HEK293 (cell line): ENCODE measurements at regions not wholly inside any gene's neighbourhood (a gene's known extent, or its start where the extent isn't known, plus 50 kb on each side); places are given as distances from the start of the nearest gene placed in this dataset.

Experiments
- CTCF ChIA-PET: fragments of 350-600 bp; formaldehyde crosslinking; extraction: SDS; loops from one replicate; lab custom pipeline; 2021; ENCODE audit warnings: antibody characterized with exemption; lab: Yijun Ruan, JAX
- POLR2A ChIA-PET: fragments of 300-600 bp; formaldehyde crosslinking; extraction: SDS; loops from one replicate; lab custom pipeline; 2020; ENCODE audit warnings: antibody characterized with exemption, inconsistent platforms; lab: Yijun Ruan, JAX
- H3K27ac ChIP-seq: fragments of 200-500 bp; sonication (Bioruptor generic); 2 replicates; pipeline ENCODE4 v1.5.1; 2014; ENCODE audit warnings: low read depth, low read length, control low read depth, inconsistent platforms; ENCODE audit errors: extremely low read depth
- H3K36me3 ChIP-seq, 2 experiments: fragments of 200-500 bp in 1 of 2; sonication (Bioruptor generic) in 1 of 2; 1 replicate in 1 of 2; 2 replicates in 1 of 2; pipeline ENCODE4 v1.5.1; 2014 to 2017; ENCODE audit warnings: inconsistent platforms in 2 of 2, low read length in 2 of 2; ENCODE audit not compliant: control insufficient read depth in 2 of 2, insufficient read depth in 1 of 2
- H3K4me1 ChIP-seq: fragments of 200-500 bp; sonication (Bioruptor generic); 2 replicates; pipeline ENCODE4 v1.5.1; 2014; ENCODE audit warnings: mild to moderate bottlenecking, low read length, inconsistent platforms; ENCODE audit not compliant: control insufficient read depth, insufficient read depth
- H3K4me3 ChIP-seq: 2 replicates; pipeline ENCODE4 v1.5.1; 2011; ENCODE audit warnings: low read depth, mild to moderate bottlenecking, control low read depth, low read length, moderate library complexity
- H3K9me3 ChIP-seq: fragments of 200-500 bp; sonication (Bioruptor generic); 2 replicates; pipeline ENCODE4 v1.5.1; 2014; ENCODE audit warnings: low read depth, low read length, inconsistent platforms; ENCODE audit not compliant: control insufficient read depth, insufficient read depth
- MEIS1 ChIP-seq: sonication (generic); formaldehyde crosslinking; IDR thresholded peaks from 2 replicates; pipeline ENCODE4 v1.8.1; 2022; ENCODE audit warnings: missing genetic modification reagents, mild to moderate bottlenecking, borderline replicate concordance
- MYNN ChIP-seq: fragments of 450-650 bp; formaldehyde crosslinking; IDR thresholded peaks from 2 replicates; pipeline ENCODE4 v1.5.1; 2016; ENCODE audit warnings: missing biosample characterization, missing genetic modification characterization, borderline replicate concordance
- MZF1 ChIP-seq: fragments of 450-650 bp; formaldehyde crosslinking; IDR thresholded peaks from 2 replicates; pipeline ENCODE4 v1.5.1; 2017; ENCODE audit warnings: missing biosample characterization, missing genetic modification characterization, borderline replicate concordance
- PRDM1 ChIP-seq: fragments of 450-650 bp; formaldehyde crosslinking; IDR thresholded peaks from 2 replicates; pipeline ENCODE4; 2016; ENCODE audit warnings: missing biosample characterization, missing genetic modification characterization
- PRDM4 ChIP-seq: fragments of 450-650 bp; formaldehyde crosslinking; IDR thresholded peaks from 2 replicates; pipeline ENCODE4 v1.5.1; 2017; ENCODE audit warnings: missing biosample characterization, missing genetic modification characterization
- SP3 ChIP-seq: fragments of 450-650 bp; formaldehyde crosslinking; IDR thresholded peaks from 2 replicates; pipeline ENCODE4 v1.5.1; 2016; ENCODE audit warnings: missing biosample characterization, missing genetic modification characterization
- TCF7L2 ChIP-seq: IDR thresholded peaks from 2 replicates; pipeline ENCODE4 v1.6.1; 2011; ENCODE audit warnings: low read depth, mild to moderate bottlenecking, inconsistent platforms, low read length, moderate library complexity, borderline replicate concordance
- TRIM28 ChIP-seq: IDR thresholded peaks from 2 replicates; pipeline ENCODE4 v1.6.1; 2011; ENCODE audit warnings: low read length, control low read depth, borderline replicate concordance
- YY2 ChIP-seq: fragments of 450-650 bp; formaldehyde crosslinking; IDR thresholded peaks from 2 replicates; pipeline ENCODE4 v1.5.1; 2016; ENCODE audit warnings: missing biosample characterization, missing genetic modification characterization
- ZBTB6 ChIP-seq: fragments of 450-650 bp; formaldehyde crosslinking; IDR thresholded peaks from 2 replicates; pipeline ENCODE4 v1.5.1; 2017; ENCODE audit warnings: missing biosample characterization, missing genetic modification characterization
- ZFP37 ChIP-seq: fragments of 450-650 bp; formaldehyde crosslinking; IDR thresholded peaks from 2 replicates; pipeline ENCODE4 v1.5.1; 2016; ENCODE audit warnings: missing biosample characterization, missing genetic modification characterization
- ZNF112 ChIP-seq: fragments of 450-650 bp; formaldehyde crosslinking; IDR thresholded peaks from 2 replicates; pipeline ENCODE4 v1.5.0; 2017; ENCODE audit warnings: missing biosample characterization, missing genetic modification characterization
- ZNF155 ChIP-seq: fragments of 450-650 bp; formaldehyde crosslinking; IDR thresholded peaks from 2 replicates; pipeline ENCODE4 v1.5.1; 2016; ENCODE audit warnings: missing biosample characterization, missing genetic modification characterization
- ZNF23 ChIP-seq: fragments of 450-650 bp; formaldehyde crosslinking; IDR thresholded peaks from 2 replicates; pipeline ENCODE4 v1.5.1; 2016; ENCODE audit warnings: missing biosample characterization, missing genetic modification characterization, borderline replicate concordance
- ZNF248 ChIP-seq: fragments of 450-650 bp; formaldehyde crosslinking; IDR thresholded peaks from 2 replicates; pipeline ENCODE4 v1.5.1; 2017; ENCODE audit warnings: missing biosample characterization, missing genetic modification characterization
- ZNF311 ChIP-seq: fragments of 450-650 bp; formaldehyde crosslinking; IDR thresholded peaks from 2 replicates; pipeline ENCODE4 v1.5.1; 2017; ENCODE audit warnings: missing biosample characterization, missing genetic modification characterization, borderline replicate concordance
- ZNF416 ChIP-seq: fragments of 450-650 bp; formaldehyde crosslinking; IDR thresholded peaks from 2 replicates; pipeline ENCODE4 v1.5.1; 2016; ENCODE audit warnings: missing biosample characterization, missing genetic modification characterization
- ZNF426 ChIP-seq: fragments of 450-650 bp; formaldehyde crosslinking; IDR thresholded peaks from 2 replicates; pipeline ENCODE4 v1.5.1; 2017; ENCODE audit warnings: missing biosample characterization, missing genetic modification characterization, mild to moderate bottlenecking, inconsistent platforms, moderate library complexity
- ZNF433 ChIP-seq: fragments of 450-650 bp; formaldehyde crosslinking; IDR thresholded peaks from 2 replicates; pipeline ENCODE4 v1.5.1; 2016; ENCODE audit warnings: missing biosample characterization, missing genetic modification characterization, low read depth
- ZNF514 ChIP-seq: fragments of 450-650 bp; formaldehyde crosslinking; IDR thresholded peaks from 2 replicates; pipeline ENCODE4 v1.5.1; 2016; ENCODE audit warnings: missing biosample characterization, missing genetic modification characterization
- ZNF624 ChIP-seq: fragments of 450-650 bp; formaldehyde crosslinking; IDR thresholded peaks from 2 replicates; pipeline ENCODE4 v1.5.1; 2017; ENCODE audit warnings: missing biosample characterization, missing genetic modification characterization
- ZNF626 ChIP-seq: fragments of 450-650 bp; sonication (Bioruptor Pico); formaldehyde crosslinking; IDR thresholded peaks from 2 replicates; pipeline ENCODE4 v1.5.1; 2018; ENCODE audit warnings: missing biosample characterization, missing genetic modification characterization, inconsistent platforms
- ZSCAN16 ChIP-seq: fragments of 450-650 bp; formaldehyde crosslinking; IDR thresholded peaks from 2 replicates; pipeline ENCODE4 v1.5.1; 2016; ENCODE audit warnings: missing biosample characterization, missing genetic modification characterization
- TF ChIP-seq, protein P1 (sequence below): fragments of 450-650 bp; formaldehyde crosslinking; IDR thresholded peaks from 2 replicates; pipeline ENCODE4 v1.5.0; 2017; ENCODE audit warnings: missing biosample characterization, missing genetic modification characterization, borderline replicate concordance
- TF ChIP-seq, protein P2 (sequence below): fragments of 450-650 bp; formaldehyde crosslinking; IDR thresholded peaks from 2 replicates; pipeline ENCODE4 v1.5.1; 2016; ENCODE audit warnings: missing biosample characterization, missing genetic modification characterization

DNA sequence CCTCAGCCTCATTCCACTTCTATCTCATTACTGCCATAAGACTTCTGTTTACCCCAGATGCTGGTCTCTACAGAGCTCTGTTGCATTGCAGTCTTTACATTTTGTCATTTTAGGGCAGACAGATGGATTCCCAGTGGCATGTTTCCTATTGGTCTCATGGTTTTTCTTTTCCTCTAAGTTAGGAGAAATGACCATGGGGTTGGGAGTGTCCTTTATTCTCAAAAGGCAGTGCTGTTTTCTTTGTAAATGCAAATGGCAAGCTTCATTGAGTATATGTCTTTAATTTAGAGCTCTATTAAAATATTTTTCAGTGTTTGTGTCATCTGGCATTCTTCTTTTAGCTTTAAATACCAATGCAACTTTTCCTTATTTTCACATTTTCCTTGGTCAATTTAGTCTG lies 57.0 kb downstream of the MSTN start:
- CTCF ChIA-PET, result interaction anchor here (0.6 kb wide), 1 partner anchor 121 kb away, joined by 4 read pairs; no protein-coding TSS in a partner anchor

DNA sequence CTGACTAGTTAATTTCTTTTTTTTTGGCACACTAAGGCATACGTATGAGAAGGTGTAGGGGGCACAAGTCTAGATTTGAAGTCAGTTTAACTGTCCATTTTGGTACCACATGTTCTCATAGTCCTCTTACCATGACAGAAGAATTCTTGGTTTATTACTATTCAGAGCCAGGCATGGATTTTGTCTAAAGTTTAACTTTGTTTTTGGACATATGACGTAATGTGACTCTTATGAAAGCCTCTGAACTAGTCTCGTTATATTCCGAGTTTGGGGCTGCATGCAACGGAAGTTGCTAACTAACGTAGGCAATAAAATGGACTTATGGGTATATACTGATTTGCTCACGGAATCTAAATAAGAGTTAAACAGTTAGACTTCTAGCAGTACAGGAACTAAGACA lies 62.9 kb downstream of the MSTN start:
- Histone ChIP-seq H3K9me3 (no peaks in the 10 kb centered on the region), H3K36me3 (no peaks in the 10 kb centered on the region), H3K27ac (no peak overlapping the region), H3K4me1 (no peaks in the 10 kb centered on the region), H3K4me3 (no peak overlapping the region)
- POLR2A ChIA-PET, result no interaction called here
- CTCF ChIA-PET, result no interaction called here
- TF ChIP-seq ZNF23 (tag by site-specific recombination) (no peak), SP3 (no peak), ZNF112 (tag by site-specific recombination) (no peak), ZNF416 (no peak), MEIS1 (CRISPR knock-in tag) (no peak), TRIM28 (no peak), PRDM4 (tag by site-specific recombination) (no peak), TCF7L2 (no peak), ZNF626 (no peak), ZNF433 (tag by site-specific recombination) (no peak)

More for the DNA sequence above, 57.0 kb downstream of the MSTN start:
- H3K36me3 ChIP-seq, result no peaks in the 10 kb centered on the region
- POLR2A ChIA-PET, result no interaction called here
- H3K27ac ChIP-seq, result no peak overlapping the region
- no peaks in the 10 kb centered on the region for H3K4me1 ChIP-seq
- H3K9me3 ChIP-seq, result no peaks in the 10 kb centered on the region
- no peak for TF ChIP-seq ZBTB6 (tag by site-specific recombination)
- TF ChIP-seq ZNF155 (tag by site-specific recombination), result no peak
- no peak for TF ChIP-seq ZNF416
- no peak for TF ChIP-seq MYNN
- TF ChIP-seq, protein P1, sequence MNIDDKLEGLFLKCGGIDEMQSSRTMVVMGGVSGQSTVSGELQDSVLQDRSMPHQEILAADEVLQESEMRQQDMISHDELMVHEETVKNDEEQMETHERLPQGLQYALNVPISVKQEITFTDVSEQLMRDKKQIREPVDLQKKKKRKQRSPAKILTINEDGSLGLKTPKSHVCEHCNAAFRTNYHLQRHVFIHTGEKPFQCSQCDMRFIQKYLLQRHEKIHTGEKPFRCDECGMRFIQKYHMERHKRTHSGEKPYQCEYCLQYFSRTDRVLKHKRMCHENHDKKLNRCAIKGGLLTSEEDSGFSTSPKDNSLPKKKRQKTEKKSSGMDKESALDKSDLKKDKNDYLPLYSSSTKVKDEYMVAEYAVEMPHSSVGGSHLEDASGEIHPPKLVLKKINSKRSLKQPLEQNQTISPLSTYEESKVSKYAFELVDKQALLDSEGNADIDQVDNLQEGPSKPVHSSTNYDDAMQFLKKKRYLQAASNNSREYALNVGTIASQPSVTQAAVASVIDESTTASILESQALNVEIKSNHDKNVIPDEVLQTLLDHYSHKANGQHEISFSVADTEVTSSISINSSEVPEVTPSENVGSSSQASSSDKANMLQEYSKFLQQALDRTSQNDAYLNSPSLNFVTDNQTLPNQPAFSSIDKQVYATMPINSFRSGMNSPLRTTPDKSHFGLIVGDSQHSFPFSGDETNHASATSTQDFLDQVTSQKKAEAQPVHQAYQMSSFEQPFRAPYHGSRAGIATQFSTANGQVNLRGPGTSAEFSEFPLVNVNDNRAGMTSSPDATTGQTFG, result no peak
- no peak for TF ChIP-seq MEIS1 (CRISPR knock-in tag)
- TF ChIP-seq, protein P2, sequence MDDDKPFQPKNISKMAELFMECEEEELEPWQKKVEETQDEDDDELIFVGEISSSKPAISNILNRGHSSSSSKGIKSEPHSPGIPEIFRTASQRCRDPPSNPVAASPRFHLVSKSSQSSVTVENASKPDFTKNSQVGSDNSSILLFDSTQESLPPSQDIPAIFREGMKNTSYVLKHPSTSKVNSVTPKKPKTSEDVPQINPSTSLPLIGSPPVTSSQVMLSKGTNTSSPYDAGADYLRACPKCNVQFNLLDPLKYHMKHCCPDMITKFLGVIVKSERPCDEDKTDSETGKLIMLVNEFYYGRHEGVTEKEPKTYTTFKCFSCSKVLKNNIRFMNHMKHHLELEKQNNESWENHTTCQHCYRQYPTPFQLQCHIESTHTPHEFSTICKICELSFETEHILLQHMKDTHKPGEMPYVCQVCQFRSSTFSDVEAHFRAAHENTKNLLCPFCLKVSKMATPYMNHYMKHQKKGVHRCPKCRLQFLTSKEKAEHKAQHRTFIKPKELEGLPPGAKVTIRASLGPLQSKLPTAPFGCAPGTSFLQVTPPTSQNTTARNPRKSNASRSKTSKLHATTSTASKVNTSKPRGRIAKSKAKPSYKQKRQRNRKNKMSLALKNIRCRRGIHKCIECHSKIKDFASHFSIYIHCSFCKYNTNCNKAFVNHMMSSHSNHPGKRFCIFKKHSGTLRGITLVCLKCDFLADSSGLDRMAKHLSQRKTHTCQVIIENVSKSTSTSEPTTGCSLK (tag by site-specific recombination), result no peak
- no peak for TF ChIP-seq ZFP37 (tag by site-specific recombination)
- no peak for TF ChIP-seq ZNF311 (tag by site-specific recombination)
- no peak for TF ChIP-seq YY2
- TF ChIP-seq MZF1, result no peak
- no peak for TF ChIP-seq ZNF426 (tag by site-specific recombination)
- TF ChIP-seq ZNF248 (tag by site-specific recombination), result no peak
- no peak for TF ChIP-seq TRIM28
- no peak for TF ChIP-seq PRDM1
- no peak for TF ChIP-seq ZNF624 (tag by site-specific recombination)
- TF ChIP-seq PRDM4 (tag by site-specific recombination), result no peak
- TF ChIP-seq ZSCAN16 (tag by site-specific recombination), result no peak
- no peak for TF ChIP-seq ZNF514 (tag by site-specific recombination)
- H3K4me3 ChIP-seq, result no peak overlapping the region
